Naive B cell (primary cell): ENCODE measurements at regions not wholly inside any gene's neighbourhood (a gene's known extent, or its start where the extent isn't known, plus 50 kb on each side); places are given as distances from the start of the nearest gene placed in this dataset.
"Not testable (repeated sequence)": the region's sequence is repeated elsewhere in the genome, so short reads cannot be mapped to it uniquely, and the experiment has no call there.

Source experiments
- ATAC-seq, 2 donors: fragments of 150-1000 bp; cut with Tn5 transposase; 2 replicates each; pipeline ENCODE4 v1.10.0; 2021; ENCODE audit warnings: low read depth in 2 of 2, mild to moderate bottlenecking in 2 of 2, moderate library complexity in 2 of 2
- DNase-seq: peaks from one replicate; pipeline ENCODE4 v3.0.0; 2022
- H3K27ac Mint-ChIP-seq, 6 donors: one replicate each; pipeline ENCODE4 v1.8.0; 2020 to 2022; ENCODE audit warnings: mild to moderate bottlenecking in 6 of 6, mixed read lengths in 6 of 6, moderate library complexity in 5 of 6, inconsistent platforms in 2 of 6
- H3K27me3 Mint-ChIP-seq, 3 donors: one replicate each; pipeline ENCODE4 v1.8.0; 2021 to 2022; ENCODE audit warnings: mixed read lengths in 3 of 3, mild to moderate bottlenecking in 1 of 3
- H3K36me3 Mint-ChIP-seq, 2 donors: one replicate each; pipeline ENCODE4 v1.8.0; 2020 to 2022; ENCODE audit warnings: mixed read lengths in 2 of 2, inconsistent platforms in 1 of 2, mild to moderate bottlenecking in 1 of 2
- H3K4me1 Mint-ChIP-seq, 3 donors: one replicate each; pipeline ENCODE4 v1.8.0; 2020 to 2022; ENCODE audit warnings: mixed read lengths in 3 of 3, inconsistent platforms in 1 of 3, mild to moderate bottlenecking in 1 of 3, moderate library complexity in 1 of 3
- H3K4me3 Mint-ChIP-seq, 8 donors: one replicate each; pipeline ENCODE4 v1.8.0; 2020 to 2022; ENCODE audit warnings: mild to moderate bottlenecking in 8 of 8, mixed read lengths in 8 of 8, moderate library complexity in 8 of 8, inconsistent platforms in 2 of 8
- H3K9me3 Mint-ChIP-seq, 7 donors: one replicate each; pipeline ENCODE4 v1.8.0; 2020 to 2022; ENCODE audit warnings: mixed read lengths in 7 of 7, mild to moderate bottlenecking in 5 of 7, inconsistent platforms in 2 of 7, moderate library complexity in 1 of 7

- ATAC-seq (no peak), DNase-seq (no peak)
- Mint-ChIP-seq H3K4me1 (no peaks in the 10 kb centered on the region), H3K4me3 (no peak overlapping the region), H3K27me3 (no peaks in the 10 kb centered on the region), H3K27ac (no peak overlapping the region), H3K9me3 (peaks cover 0 to 20% (median 9%) of the 10 kb centered on the region in 7 donors), H3K36me3 (no peaks in the 10 kb centered on the region)
These were observed 54.1 kb downstream of the FOXG1 start for GRCh38 chr14:28820677-28821076.

GRCh38 chr14:28821993-28822392 is 55.4 kb downstream of the FOXG1 start:
- Mint-ChIP-seq H3K27ac (no peak overlapping the region), H3K4me1 (no peaks in the 10 kb centered on the region), H3K4me3 (no peak overlapping the region), H3K9me3 (peaks cover 0 to 20% (median 9%) of the 10 kb centered on the region in 7 donors), H3K27me3 (no peaks in the 10 kb centered on the region), H3K36me3 (no peaks in the 10 kb centered on the region)
- no peak for ATAC-seq
- DNase-seq = no peak

GRCh38 chr14:28823245-28823644 is 56.7 kb downstream of the FOXG1 start:
- Mint-ChIP-seq H3K27me3 (no peaks in the 10 kb centered on the region), H3K27ac (no peak overlapping the region), H3K4me3 (no peak overlapping the region), H3K9me3 (peaks cover 0 to 20% (median 9%) of the 10 kb centered on the region in 7 donors), H3K4me1 (no peaks in the 10 kb centered on the region), H3K36me3 (no peaks in the 10 kb centered on the region)
- no peak for DNase-seq
- ATAC-seq = no peak

GRCh38 chr14:28830115-28830534 is 63.5 kb downstream of the FOXG1 start:
- Mint-ChIP-seq H3K4me3 (peak overlapping the region in 1 of 8 donors; percentile 44), H3K36me3 (no peaks in the 10 kb centered on the region), H3K9me3 (peaks cover 0 to 5% (median 1%) of the 10 kb centered on the region in 7 donors), H3K27me3 (no peaks in the 10 kb centered on the region), H3K27ac (no peak overlapping the region), H3K4me1 (no peaks in the 10 kb centered on the region)
- ATAC-seq (no peak), DNase-seq (no peak)

- H3K27me3 Mint-ChIP-seq = no peaks in the 10 kb centered on the region
- DNase-seq = no peak
- H3K36me3 Mint-ChIP-seq = no peaks in the 10 kb centered on the region
- H3K4me3 Mint-ChIP-seq = peak overlapping the region in 1 of 8 donors; percentile 16
- no peaks in the 10 kb centered on the region for H3K4me1 Mint-ChIP-seq
- H3K9me3 Mint-ChIP-seq = peaks cover 0 to 5% (median 0%) of the 10 kb centered on the region in 7 donors
- H3K27ac Mint-ChIP-seq = peak overlapping the region in 1 of 6 donors; percentile 5
- ATAC-seq = no peak
These were observed 64.5 kb downstream of the FOXG1 start for GRCh38 chr14:28831126-28831525.

GRCh38 chr14:28842569-28842968 is 76.0 kb downstream of the FOXG1 start:
- H3K27ac Mint-ChIP-seq, H3K27me3 Mint-ChIP-seq, H3K4me1 Mint-ChIP-seq, ATAC-seq, DNase-seq, H3K36me3 Mint-ChIP-seq, H3K4me3 Mint-ChIP-seq: not testable (repeated sequence)
- H3K9me3 Mint-ChIP-seq = peaks cover 3 to 21% (median 9%) of the 10 kb centered on the region in 7 donors

GRCh38 chr14:28867571-28867970 is 101.0 kb downstream of the FOXG1 start:
- H3K27ac Mint-ChIP-seq = no peak overlapping the region
- ATAC-seq = no peak
- no peak overlapping the region for H3K4me3 Mint-ChIP-seq
- peaks cover 0 to 5% (median 0%) of the 10 kb centered on the region in 7 donors for H3K9me3 Mint-ChIP-seq
- H3K4me1 Mint-ChIP-seq = no peaks in the 10 kb centered on the region
- no peaks in the 10 kb centered on the region for H3K36me3 Mint-ChIP-seq
- H3K27me3 Mint-ChIP-seq = no peaks in the 10 kb centered on the region
- no peak for DNase-seq

GRCh38 chr14:28870033-28870564 is 103.5 kb downstream of the FOXG1 start:
- ATAC-seq = no peak
- Mint-ChIP-seq H3K36me3 (no peaks in the 10 kb centered on the region), H3K27ac (no peak overlapping the region), H3K9me3 (peaks cover 0 to 5% (median 0%) of the 10 kb centered on the region in 7 donors), H3K27me3 (no peaks in the 10 kb centered on the region), H3K4me1 (no peaks in the 10 kb centered on the region), H3K4me3 (no peak overlapping the region)
- DNase-seq = no peak

GRCh38 chr14:28875934-28876571 is 109.5 kb downstream of the FOXG1 start:
- no peak for DNase-seq
- ATAC-seq = no peak
- no peaks in the 10 kb centered on the region for H3K9me3 Mint-ChIP-seq
- no peak overlapping the region for H3K27ac Mint-ChIP-seq
- no peaks in the 10 kb centered on the region for H3K4me1 Mint-ChIP-seq
- H3K36me3 Mint-ChIP-seq = no peaks in the 10 kb centered on the region
- no peak overlapping the region for H3K4me3 Mint-ChIP-seq
- H3K27me3 Mint-ChIP-seq = no peaks in the 10 kb centered on the region

GRCh38 chr14:28876572-28876945 is 110.0 kb downstream of the FOXG1 start:
- H3K9me3 Mint-ChIP-seq = no peaks in the 10 kb centered on the region
- H3K4me1 Mint-ChIP-seq = no peaks in the 10 kb centered on the region
- H3K4me3 Mint-ChIP-seq = no peak overlapping the region
- no peaks in the 10 kb centered on the region for H3K36me3 Mint-ChIP-seq
- DNase-seq (no peak), ATAC-seq (no peak)
- no peaks in the 10 kb centered on the region for H3K27me3 Mint-ChIP-seq
- no peak overlapping the region for H3K27ac Mint-ChIP-seq

GRCh38 chr14:28877923-28878322 is 111.3 kb downstream of the FOXG1 start:
- no peak for ATAC-seq
- Mint-ChIP-seq H3K36me3 (no peaks in the 10 kb centered on the region), H3K4me1 (no peaks in the 10 kb centered on the region), H3K27ac (no peak overlapping the region), H3K27me3 (no peaks in the 10 kb centered on the region), H3K9me3 (no peaks in the 10 kb centered on the region), H3K4me3 (no peak overlapping the region)
- DNase-seq = no peak

- H3K36me3 Mint-ChIP-seq = no peaks in the 10 kb centered on the region
- H3K4me1 Mint-ChIP-seq = no peaks in the 10 kb centered on the region
- ATAC-seq (no peak), DNase-seq (no peak)
- no peaks in the 10 kb centered on the region for H3K9me3 Mint-ChIP-seq
- H3K27ac Mint-ChIP-seq = no peak overlapping the region
- H3K27me3 Mint-ChIP-seq = no peaks in the 10 kb centered on the region
- H3K4me3 Mint-ChIP-seq = no peak overlapping the region
These were observed 113.0 kb downstream of the FOXG1 start for GRCh38 chr14:28879573-28879996.

GRCh38 chr14:28886940-28887339 is 120.4 kb downstream of the FOXG1 start:
- ATAC-seq (no peak), DNase-seq (no peak)
- Mint-ChIP-seq H3K9me3 (peaks cover 0 to 4% (median 3%) of the 10 kb centered on the region in 7 donors), H3K36me3 (no peaks in the 10 kb centered on the region), H3K27ac (no peak overlapping the region), H3K27me3 (no peaks in the 10 kb centered on the region), H3K4me3 (no peak overlapping the region), H3K4me1 (no peaks in the 10 kb centered on the region)

- Mint-ChIP-seq H3K4me3 (no peak overlapping the region), H3K9me3 (no peaks in the 10 kb centered on the region)
These were observed 128.8 kb downstream of the FOXG1 start for GRCh38 chr14:28895389-28895788.

More at GRCh38 chr14:28895389-28895788, 128.8 kb downstream of the FOXG1 start:
- Mint-ChIP-seq H3K36me3 (no peaks in the 10 kb centered on the region), H3K4me1 (no peaks in the 10 kb centered on the region), H3K27ac (no peak overlapping the region), H3K27me3 (no peaks in the 10 kb centered on the region)
- ATAC-seq (no peak), DNase-seq (no peak)
